SK-N-SH (cell line): ENCODE measurements at regions not wholly inside any gene's neighbourhood (a gene's known extent, or its start where the extent isn't known, plus 50 kb on each side); places are given as distances from the start of the nearest gene placed in this dataset.

Experiments used
- CTCF ChIA-PET: fragments of 300-600, 350-600 bp; formaldehyde crosslinking; extraction: SDS; loops from one replicate; lab custom pipeline; 2021; lab: Yijun Ruan, JAX
- POLR2A ChIA-PET: fragments of 350-600 bp; sonication (Branson Sonifier 250); formaldehyde crosslinking; extraction: SDS; loops from one replicate; lab custom pipeline; 2020; ENCODE audit warnings: antibody characterized with exemption, inconsistent platforms; lab: Yijun Ruan, JAX
- DNase-seq: peaks from one replicate; pipeline ENCODE4 v3.0.0; 2012
- H2AFZ ChIP-seq: fragments of 200-600 bp; sonication (generic); 2 replicates; pipeline ENCODE4 v1.8.1; 2016; ENCODE audit warnings: antibody characterized with exemption, mild to moderate bottlenecking, low read depth
- H3F3A ChIP-seq: fragments of 200-600 bp; sonication (generic); replicated peaks from 2 replicates; pipeline ENCODE3; 2016; ENCODE audit warnings: antibody characterized with exemption, mild to moderate bottlenecking; ENCODE audit not compliant: insufficient read depth
- H3K27ac ChIP-seq, 2 experiments: fragments of 200-500 bp in 1 of 2; fragments of 200-600 bp in 1 of 2; sonication (Bioruptor generic) in 1 of 2; sonication (generic), shearing (Covaris generic) in 1 of 2; 2 replicates each; pipeline versions ENCODE4 v1.5.1 to v1.6.1; 2014 to 2016; ENCODE audit warnings: low read depth in 2 of 2, inconsistent platforms in 1 of 2, low read length in 1 of 2, mild to moderate bottlenecking in 1 of 2, mixed read lengths in 1 of 2
- H3K27me3 ChIP-seq: fragments of 200-600 bp; sonication (generic), shearing (Covaris generic); 2 replicates; pipeline ENCODE4 v1.6.1; 2016; ENCODE audit warnings: mixed run types; ENCODE audit not compliant: insufficient read depth
- H3K36me3 ChIP-seq, 2 experiments: fragments of 200-500 bp in 1 of 2; fragments of 200-600 bp in 1 of 2; sonication (Bioruptor generic) in 1 of 2; sonication (generic) in 1 of 2; replicated peaks in 1 of 2; 2 replicates each; pipeline versions ENCODE3 to v1.5.1; 2014 to 2016; ENCODE audit warnings: low read length in 1 of 2, mild to moderate bottlenecking in 1 of 2; ENCODE audit not compliant: insufficient read depth in 2 of 2, control insufficient read depth in 1 of 2
- H3K4me1 ChIP-seq, 2 experiments: fragments of 200-500 bp in 1 of 2; fragments of 200-600 bp in 1 of 2; sonication (Bioruptor generic) in 1 of 2; sonication (generic), shearing (Covaris generic) in 1 of 2; 2 replicates each; pipeline versions ENCODE4 v1.5.1 to v1.6.1; 2014 to 2016; ENCODE audit warnings: low read depth in 1 of 2, low read length in 1 of 2, mixed run types in 1 of 2; ENCODE audit not compliant: insufficient read depth in 2 of 2, control insufficient read depth in 1 of 2
- H3K4me2 ChIP-seq: fragments of 200-600 bp; sonication (generic), shearing (Covaris generic); 2 replicates; pipeline ENCODE4 v1.6.1; 2017; ENCODE audit warnings: mixed run types
- H3K4me3 ChIP-seq, 2 experiments: fragments of 200-500 bp in 1 of 2; fragments of 200-600 bp in 1 of 2; sonication (Bioruptor generic) in 1 of 2; sonication (generic), shearing (Covaris generic) in 1 of 2; 2 replicates each; pipeline versions ENCODE4 v1.5.1 to v1.8.1; 2014 to 2016; ENCODE audit warnings: low read depth in 2 of 2, inconsistent platforms in 1 of 2, low read length in 1 of 2, mild to moderate bottlenecking in 1 of 2, mixed read lengths in 1 of 2, moderate library complexity in 1 of 2
- H3K79me2 ChIP-seq: fragments of 200-600 bp; sonication (generic); 2 replicates; pipeline ENCODE4 v1.8.1; 2017; ENCODE audit warnings: mild to moderate bottlenecking; ENCODE audit not compliant: insufficient read depth
- H3K9ac ChIP-seq: fragments of 200-600 bp; sonication (generic); 2 replicates; pipeline ENCODE4 v1.6.1; 2017; ENCODE audit warnings: mixed run types
- H3K9me2 ChIP-seq: fragments of 200-600 bp; sonication (generic); 2 replicates; pipeline ENCODE4 v1.6.1; 2017; ENCODE audit warnings: mixed run types
- H3K9me3 ChIP-seq: fragments of 200-600 bp; sonication (generic); 2 replicates; pipeline ENCODE4 v1.6.1; 2017; ENCODE audit warnings: mixed run types, mild to moderate bottlenecking, moderate library complexity
- H4K20me1 ChIP-seq: fragments of 200-600 bp; sonication (generic); 2 replicates; pipeline ENCODE4 v1.6.1; 2017; ENCODE audit warnings: mild to moderate bottlenecking, mixed run types; ENCODE audit not compliant: insufficient read depth
- CHD2 ChIP-seq: fragments of 150-350 bp; IDR thresholded peaks from 2 replicates; pipeline ENCODE4 v1.6.1; 2018; ENCODE audit warnings: low read length; ENCODE audit not compliant: partially characterized antibody
- ELF1 ChIP-seq: IDR thresholded peaks from 2 replicates; pipeline ENCODE4 v1.4.0; 2012
- EP300 ChIP-seq, 2 experiments: IDR thresholded peaks; 2 replicates each; pipeline versions ENCODE4 v1.4.0 to v1.6.1; 2012; ENCODE audit warnings: borderline replicate concordance in 1 of 2, low read depth in 1 of 2, low read length in 1 of 2
- EZH2phosphoT487 ChIP-seq: fragments of 200-600 bp; sonication (generic); IDR thresholded peaks from 2 replicates; pipeline ENCODE4 v1.6.1; 2017; ENCODE audit warnings: low read depth, mixed run types, mild to moderate bottlenecking, antibody characterized with exemption, moderate library complexity, borderline replicate concordance
- FOSL2 ChIP-seq: IDR thresholded peaks from 2 replicates; pipeline ENCODE4 v1.4.0; 2012; ENCODE audit warnings: low read depth, mild to moderate bottlenecking, moderate library complexity, borderline replicate concordance
- FOXM1 ChIP-seq: IDR thresholded peaks from 2 replicates; pipeline ENCODE4 v1.4.0; 2012; ENCODE audit warnings: low read depth, mild to moderate bottlenecking
- IRF3 ChIP-seq: fragments of 150-350 bp; IDR thresholded peaks from 2 replicates; pipeline ENCODE4 v1.6.1; 2016; ENCODE audit warnings: mild to moderate bottlenecking, low read depth, low read length
- MAX ChIP-seq: IDR thresholded peaks from 2 replicates; pipeline ENCODE4 v1.4.0; 2012; ENCODE audit warnings: low read depth
- MEF2A ChIP-seq: IDR thresholded peaks from 2 replicates; pipeline ENCODE4 v1.4.0; 2012; ENCODE audit warnings: low read depth, borderline replicate concordance
- NRF1 ChIP-seq: IDR thresholded peaks from 2 replicates; pipeline ENCODE4 v1.6.1; 2012; ENCODE audit warnings: low read depth, mild to moderate bottlenecking, low read length
- POLR2AphosphoS5 ChIP-seq: IDR thresholded peaks from 2 replicates; pipeline ENCODE4 v1.6.1; 2012; ENCODE audit warnings: low read depth, low read length
- RCOR1 ChIP-seq: fragments of 150-350 bp; IDR thresholded peaks from 2 replicates; pipeline ENCODE4 v1.6.1; 2017; ENCODE audit warnings: antibody characterized with exemption, low read length
- REST ChIP-seq: IDR thresholded peaks from 2 replicates; pipeline ENCODE4 v1.6.1; 2012; ENCODE audit warnings: mild to moderate bottlenecking, low read depth, low read length, moderate library complexity
- SMC3 ChIP-seq: IDR thresholded peaks from 2 replicates; pipeline ENCODE4 v1.6.1; 2012; ENCODE audit warnings: low read depth, low read length, improper control_type of control experiment
- TAF1 ChIP-seq: IDR thresholded peaks from 2 replicates; pipeline ENCODE4 v1.6.1; 2012; ENCODE audit warnings: low read depth, mild to moderate bottlenecking, low read length, moderate library complexity, borderline replicate concordance
- TEAD4 ChIP-seq: IDR thresholded peaks from 2 replicates; pipeline ENCODE4 v1.4.0; 2012; ENCODE audit warnings: mild to moderate bottlenecking, borderline replicate concordance; ENCODE audit not compliant: insufficient read depth
- USF1 ChIP-seq: IDR thresholded peaks from 2 replicates; pipeline ENCODE4 v1.4.0; 2012; ENCODE audit warnings: low read depth, borderline replicate concordance
- WGBS: methylation state at CpG from one replicate; pipeline ENCODE4 v1.1.6; 2017; ENCODE audit warnings: low lambda C conversion rate; 5-methylcytosine and 5-hydroxymethylcytosine counted together

- Histone ChIP-seq H3K27ac (no peak overlapping the region), H3K4me2 (no peak overlapping the region), H2AFZ (no peak overlapping the region), H3K9ac (no peak overlapping the region), H3K4me1 (no peaks in the 10 kb centered on the region), H3K36me3 (no peaks in the 10 kb centered on the region), H3K4me3 (no peak overlapping the region), H3K9me2 (no peaks in the 10 kb centered on the region), H3K79me2 (no peaks in the 10 kb centered on the region), H3K9me3 (no peaks in the 10 kb centered on the region), H3K27me3 (no peaks in the 10 kb centered on the region), H3F3A (no peaks in the 10 kb centered on the region), H4K20me1 (no peaks in the 10 kb centered on the region)
- CTCF ChIA-PET, result no interaction called here
- POLR2A ChIA-PET, result no interaction called here
- 34% methylated on average over 13 of the region's 19 CpGs for WGBS
- DNase-seq, result no peak
- no peak for TF ChIP-seq RCOR1
- no peak for TF ChIP-seq SMC3
- TF ChIP-seq ELF1, result no peak
- no peak for TF ChIP-seq POLR2AphosphoS5
- no peak for TF ChIP-seq EP300 (IDR thresholded peaks at IDR 0.05; ENCODE audit: borderline replicate concordance in 1 of 2, low read depth in 1 of 2, low read length in 1 of 2)
- TF ChIP-seq CHD2, result no peak
- no peak for TF ChIP-seq MAX
- TF ChIP-seq FOXM1, result no peak
- TF ChIP-seq FOSL2, result no peak
- no peak for TF ChIP-seq TEAD4
- TF ChIP-seq NRF1, result no peak
- TF ChIP-seq IRF3, result no peak
- TF ChIP-seq TAF1, result no peak
Measured at GRCh38 chr12:125650587-125650986, 585.4 kb downstream of the AACS start.

GRCh38 chr12:125651625-125652024 lies 586.4 kb downstream of the AACS start:
- Histone ChIP-seq H3F3A (no peaks in the 10 kb centered on the region), H4K20me1 (no peaks in the 10 kb centered on the region), H3K27ac (no peak overlapping the region), H3K79me2 (no peaks in the 10 kb centered on the region), H3K4me3 (no peak overlapping the region), H3K4me2 (no peak overlapping the region), H2AFZ (no peak overlapping the region), H3K9ac (no peak overlapping the region), H3K4me1 (no peaks in the 10 kb centered on the region), H3K9me2 (no peaks in the 10 kb centered on the region), H3K36me3 (no peaks in the 10 kb centered on the region), H3K27me3 (no peaks in the 10 kb centered on the region), H3K9me3 (no peaks in the 10 kb centered on the region)
- DNase-seq, result no peak
- CTCF ChIA-PET, result no interaction called here
- WGBS, result 29% methylated on average over 2 of the region's 4 CpGs
- TF ChIP-seq USF1 (no peak), ELF1 (no peak), REST (no peak), MEF2A (no peak), EZH2phosphoT487 (no peak), FOSL2 (no peak)
- POLR2A ChIA-PET, result no interaction called here
